ENCODE measurements at regions not wholly inside any gene's neighbourhood (a gene's known extent, or its start where the extent isn't known, plus 50 kb on each side); places are given as distances from the start of the nearest gene placed in this dataset.
"Not testable (repeated sequence)": the region's sequence is repeated elsewhere in the genome, so short reads cannot be mapped to it uniquely, and the experiment has no call there.

DNA sequence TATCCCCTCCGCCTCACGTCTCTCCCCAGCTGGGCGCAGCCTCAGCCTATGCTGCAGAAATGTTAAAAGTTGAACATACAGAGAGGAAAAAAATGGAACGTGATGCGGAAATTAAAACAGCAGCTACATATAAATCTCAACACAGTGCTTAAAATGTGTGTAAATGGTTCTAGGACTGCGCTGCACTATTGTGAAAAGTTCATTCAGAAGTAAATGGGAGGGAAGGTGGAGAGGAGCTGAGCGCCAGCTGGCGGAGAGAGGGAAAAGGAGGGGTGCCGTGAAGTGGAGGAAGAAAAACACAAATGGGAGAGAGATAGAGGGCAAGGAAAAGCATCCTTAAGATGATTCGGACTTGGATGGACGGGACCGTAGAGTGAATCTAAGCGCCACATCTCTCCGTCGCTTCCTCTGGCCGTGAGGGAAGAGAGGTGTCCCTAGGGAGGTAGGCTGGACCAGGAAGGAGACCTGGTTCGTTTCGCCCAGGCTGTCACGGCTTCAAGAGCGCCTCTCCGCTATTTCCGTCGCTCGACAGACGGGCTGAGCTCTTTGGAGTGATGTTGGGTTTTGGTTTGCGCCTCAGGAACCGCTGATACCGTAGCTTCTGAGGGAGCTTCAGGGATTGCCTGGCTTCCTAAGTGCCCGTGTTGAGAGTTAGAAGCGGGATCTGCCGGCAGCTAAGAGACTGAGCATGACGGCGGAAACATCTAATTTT, 113.7 kb downstream of the TRIM27 start:
- DNase-seq: no peak

DNA sequence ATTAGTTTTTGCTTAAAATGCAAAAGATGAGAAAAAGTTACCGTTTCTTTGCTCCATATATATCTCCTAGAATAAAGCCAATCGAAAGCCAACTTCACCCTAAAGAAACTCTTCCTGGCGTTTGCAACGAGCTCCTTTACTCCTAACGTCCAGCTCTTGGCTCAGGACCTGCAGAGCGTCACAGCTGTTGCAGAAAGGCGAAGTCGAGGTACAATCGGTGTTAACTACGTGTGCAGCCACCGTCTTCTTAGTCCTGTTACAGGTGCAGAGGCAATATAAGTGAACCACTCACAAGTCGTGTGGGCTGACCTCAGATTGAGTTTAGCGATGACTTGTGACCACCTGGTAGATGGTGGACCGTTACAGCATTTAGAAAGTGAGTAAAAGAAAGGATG, 113.1 kb downstream of the TRIM27 start:
- no peak for DNase-seq

DNA sequence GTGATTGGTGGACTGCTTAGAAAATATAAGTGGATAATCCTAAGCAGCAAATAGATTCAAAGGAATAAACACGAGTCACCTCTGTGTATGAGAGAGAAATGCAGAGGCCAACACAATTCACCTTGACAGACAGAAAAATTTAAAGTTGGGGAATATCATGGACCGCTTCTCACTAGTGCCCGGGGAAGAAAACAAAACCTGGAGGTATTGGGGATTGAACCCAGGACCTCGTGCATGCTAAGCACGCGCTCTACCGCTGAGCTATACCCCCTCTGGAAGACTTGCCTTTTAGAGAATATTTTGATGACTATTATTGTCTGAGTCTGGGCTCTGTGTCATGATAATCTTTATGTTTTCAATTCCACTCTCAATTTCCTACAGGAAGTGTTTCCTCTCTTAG, 111.9 kb downstream of the TRIM27 start:
- no peak for DNase-seq

GRCh38 chr6:28812778-28813569, 110.8 kb downstream of the TRIM27 start:
- DNase-seq: no peak

GRCh38 chr6:28814032-28814976, 109.5 kb downstream of the TRIM27 start:
- DNase-seq: no peak

DNA sequence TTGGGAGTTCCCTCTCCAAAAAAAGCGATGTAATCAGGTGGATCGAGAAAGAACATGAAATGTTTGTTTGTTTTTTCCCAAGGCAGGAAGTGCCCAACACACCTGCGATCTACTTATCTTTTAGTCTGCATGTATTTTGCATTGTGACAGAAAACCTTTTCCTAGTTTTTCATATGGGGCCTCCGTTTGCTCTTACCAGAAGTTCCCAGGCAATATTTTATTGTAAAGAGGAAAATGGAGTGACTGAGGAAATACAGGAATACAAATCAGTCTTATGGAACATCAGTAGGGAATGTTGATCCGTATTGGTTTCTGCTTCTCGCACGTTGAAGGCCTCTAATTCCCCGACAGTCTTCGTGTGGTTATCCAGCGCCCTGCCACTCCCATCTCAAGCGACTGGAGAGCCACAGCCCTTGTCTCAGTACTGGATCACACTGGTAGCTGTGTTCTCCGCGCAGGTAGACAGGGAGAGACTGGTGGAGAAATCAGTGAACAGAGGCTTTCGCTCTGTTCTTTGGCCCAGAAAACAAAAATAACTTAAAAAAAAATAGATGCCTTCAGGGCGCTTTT, 107.4 kb downstream of the TRIM27 start:
- no peak for DNase-seq

DNA sequence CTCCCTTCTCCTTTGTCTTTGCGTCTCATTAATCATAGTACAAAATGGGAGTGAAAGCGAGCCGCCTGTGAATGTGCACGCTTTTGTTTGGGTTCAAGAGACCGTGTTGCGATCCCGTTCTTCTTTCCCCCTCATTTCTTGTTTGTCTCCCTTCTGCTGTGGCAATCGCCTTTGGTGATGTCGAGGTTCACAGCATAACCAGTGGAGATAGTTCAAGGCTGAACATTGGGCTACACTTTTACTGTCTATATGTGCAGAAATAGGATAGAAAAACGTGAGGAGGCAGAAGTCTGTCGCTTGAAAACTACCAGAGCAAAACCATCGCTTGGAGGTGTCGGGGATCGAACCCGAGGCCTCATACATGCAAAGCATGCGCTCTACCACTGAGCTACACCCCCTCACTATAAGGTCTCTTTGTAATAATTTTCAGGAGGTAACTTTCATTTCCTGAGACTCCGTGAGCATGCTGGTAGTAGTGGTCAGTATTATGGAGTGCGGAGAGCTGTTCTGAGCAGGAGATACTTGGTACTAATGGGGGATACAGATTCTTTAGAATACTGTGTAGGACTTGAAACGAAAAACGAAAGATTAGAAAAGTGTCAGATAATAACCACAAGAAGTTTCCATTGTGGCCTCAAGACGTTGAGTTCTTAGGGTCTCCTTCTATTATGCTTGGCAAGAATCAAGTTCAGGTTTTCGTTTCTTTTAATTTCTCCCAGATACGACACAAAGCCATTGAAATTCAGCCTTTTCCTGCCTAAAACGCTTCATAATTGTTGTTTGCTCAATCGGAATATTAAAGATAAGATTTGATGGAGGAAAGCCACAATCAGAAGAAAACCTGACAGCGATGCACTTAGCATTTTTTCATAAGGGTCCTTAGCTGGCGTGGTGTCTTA, 106.6 kb downstream of the TRIM27 start:
- DNase-seq: no peak

DNA sequence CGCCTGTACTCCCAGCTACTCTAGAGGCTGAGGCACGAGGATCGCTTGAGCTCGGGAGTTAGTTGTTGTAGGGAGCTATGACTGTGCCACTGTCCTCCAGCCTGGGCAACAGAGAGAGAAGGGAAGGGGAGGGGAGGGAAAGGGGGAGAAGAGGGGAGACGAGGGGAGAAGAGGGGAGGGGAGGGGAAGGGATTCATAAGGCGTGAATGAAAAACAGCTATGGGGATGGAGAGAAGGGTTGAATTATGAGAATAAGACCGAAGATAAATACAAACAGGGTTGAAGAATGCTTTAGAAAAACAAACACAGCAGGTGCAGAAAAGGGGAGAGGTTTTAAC, 106.0 kb downstream of the TRIM27 start:
- no peak for DNase-seq

- no peak for DNase-seq
These were observed 98.7 kb downstream of the TRIM27 start for GRCh38 chr6:28824793-28825731.

DNA sequence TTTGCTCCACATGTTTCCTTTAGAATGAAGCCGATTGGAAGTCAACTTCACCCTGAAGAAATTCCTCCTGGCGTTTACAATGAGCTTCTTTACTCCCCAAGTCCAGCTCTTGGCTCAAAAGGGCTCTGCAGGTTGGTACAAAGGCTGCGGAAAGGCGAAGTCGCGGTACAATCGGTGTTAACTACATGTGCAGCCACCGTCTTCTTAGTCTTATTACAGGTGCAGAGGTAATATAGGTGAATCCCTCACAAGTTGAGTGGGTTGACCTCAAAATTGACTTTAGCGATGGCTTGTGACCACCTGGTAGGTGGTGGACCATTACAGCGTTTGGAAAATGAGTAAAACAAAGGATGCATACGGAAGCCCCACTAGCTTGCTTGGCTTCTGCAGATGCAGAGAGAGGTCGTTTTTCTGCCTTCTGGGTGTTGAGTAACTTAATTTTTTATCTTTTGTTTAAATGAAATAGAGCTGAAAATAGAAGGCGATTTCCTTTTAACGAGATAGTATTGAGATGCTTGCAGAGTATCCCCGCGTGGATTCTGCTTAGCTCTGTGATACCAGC, 98.0 kb downstream of the TRIM27 start:
- DNase-seq: no peak

GRCh38 chr6:28831683-28832082, 92.1 kb downstream of the TRIM27 start:
- DNase-seq: not testable (repeated sequence)

GRCh38 chr6:28836703-28837102, 87.1 kb downstream of the TRIM27 start:
- DNase-seq: not testable (repeated sequence)

GRCh38 chr6:28838289-28838633, 85.5 kb downstream of the TRIM27 start:
- peak; percentile 64 for DNase-seq

- peak; percentile 69 for DNase-seq
These were observed 84.9 kb downstream of the TRIM27 start for GRCh38 chr6:28838634-28839442.

- no peak for DNase-seq
These were observed 84.2 kb downstream of the TRIM27 start for GRCh38 chr6:28839443-28840120.

DNA sequence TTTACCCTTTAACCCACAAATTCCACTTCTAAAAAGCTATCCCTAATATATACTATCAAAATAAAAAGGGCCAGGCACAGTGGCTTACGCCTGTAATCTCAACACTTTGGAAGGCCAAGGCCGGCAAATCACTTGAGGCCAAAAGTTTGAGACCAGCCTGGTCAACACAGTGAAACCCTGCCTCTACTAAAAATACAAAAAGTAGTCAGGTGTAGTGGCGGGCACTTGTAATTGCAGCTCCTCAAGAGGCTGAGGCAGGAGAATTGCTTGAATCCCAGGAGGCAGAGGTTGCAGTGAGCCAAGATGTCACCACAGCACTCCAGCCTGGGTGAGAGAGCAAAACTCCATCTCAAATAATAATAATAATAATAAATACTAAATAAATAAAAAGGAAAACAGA, 82.5 kb downstream of the TRIM27 start:
- DNase-seq: no peak

DNA sequence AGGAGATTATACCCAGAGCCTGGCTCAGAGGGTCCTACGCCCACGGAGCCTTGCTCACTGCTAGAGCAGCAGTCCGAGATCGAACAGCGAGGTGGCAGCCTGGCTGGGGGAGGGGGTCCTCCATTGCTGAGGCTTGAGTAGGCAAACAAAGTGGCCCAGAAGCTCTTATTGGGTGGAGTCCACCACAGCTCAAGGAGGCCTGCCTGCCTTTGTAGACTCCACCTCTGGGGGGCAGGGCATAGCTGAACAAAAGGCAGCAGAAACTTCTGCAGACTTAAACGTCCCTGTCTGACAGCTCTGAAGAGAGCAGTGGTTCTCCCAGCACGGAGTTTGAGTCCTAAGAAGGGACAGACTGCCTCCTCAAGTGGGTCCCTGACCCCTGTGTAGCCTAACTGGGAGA, 75.0 kb downstream of the TRIM27 start:
- not testable (repeated sequence) for DNase-seq
